Putamen (tissue), 1 donor: ENCODE measurements at regions not wholly inside any gene's neighbourhood (a gene's known extent, or its start where the extent isn't known, plus 50 kb on each side); places are given as distances from the start of the nearest gene placed in this dataset.

Experiments
- DNase-seq: peaks from one replicate; pipeline ENCODE4 v3.0.0-alpha.2; 2016; ENCODE audit warnings: low spot score

DNA sequence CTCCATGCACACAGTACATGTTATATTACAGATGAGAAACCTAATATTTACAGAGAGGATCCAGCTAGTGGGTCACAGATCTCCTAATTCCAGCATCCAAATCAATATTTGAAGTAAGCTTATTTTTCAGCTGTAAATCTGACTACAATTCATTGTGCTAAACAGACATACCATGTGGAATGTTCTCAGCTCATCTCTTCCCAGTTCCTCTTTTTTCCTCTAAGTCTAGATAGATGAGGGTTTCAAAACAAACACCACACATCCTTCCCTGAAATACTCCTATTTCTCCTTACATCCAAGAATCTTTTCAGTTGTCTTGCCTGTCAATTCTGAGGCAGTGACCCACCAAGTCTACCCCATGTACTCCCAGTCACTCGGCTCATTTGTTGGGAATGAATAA is 200.7 kb upstream of the PIK3C3 start:
- no peak for DNase-seq

DNA sequence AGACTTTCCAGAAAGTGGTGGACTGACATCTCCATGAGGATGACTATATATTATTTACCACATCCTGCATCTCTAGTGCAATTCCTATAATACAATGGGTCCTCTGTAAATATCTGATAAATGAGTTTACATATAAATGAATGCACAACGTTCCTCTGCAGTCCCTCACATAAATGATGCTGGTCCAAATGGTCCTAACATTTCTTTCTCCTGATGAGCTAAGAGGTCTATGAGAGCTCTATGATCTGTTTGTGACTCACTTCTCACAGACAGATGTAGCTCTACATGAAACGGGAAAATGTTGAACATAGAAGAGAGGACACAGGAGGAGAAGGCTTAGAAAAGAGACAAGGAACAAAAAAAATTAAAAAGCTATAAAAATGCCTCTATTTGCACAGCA is 201.2 kb upstream of the PIK3C3 start:
- no peak for DNase-seq

GRCh38 chr18:41752826-41753225 is 202.2 kb upstream of the PIK3C3 start:
- DNase-seq, result no peak

GRCh38 chr18:41751652-41752051 is 203.4 kb upstream of the PIK3C3 start:
- DNase-seq, result no peak

- DNase-seq, result no peak
Measured at GRCh38 chr18:41751161-41751560, 203.9 kb upstream of the PIK3C3 start.

- DNase-seq, result no peak
Measured at GRCh38 chr18:41747723-41748242, 207.3 kb upstream of the PIK3C3 start.

GRCh38 chr18:41745166-41746049 is 209.6 kb upstream of the PIK3C3 start:
- no peak for DNase-seq

- DNase-seq, result no peak
Measured at GRCh38 chr18:41744421-41745030, 210.5 kb upstream of the PIK3C3 start.

- no peak for DNase-seq
Measured at GRCh38 chr18:41737218-41737617, 217.8 kb upstream of the PIK3C3 start.

DNA sequence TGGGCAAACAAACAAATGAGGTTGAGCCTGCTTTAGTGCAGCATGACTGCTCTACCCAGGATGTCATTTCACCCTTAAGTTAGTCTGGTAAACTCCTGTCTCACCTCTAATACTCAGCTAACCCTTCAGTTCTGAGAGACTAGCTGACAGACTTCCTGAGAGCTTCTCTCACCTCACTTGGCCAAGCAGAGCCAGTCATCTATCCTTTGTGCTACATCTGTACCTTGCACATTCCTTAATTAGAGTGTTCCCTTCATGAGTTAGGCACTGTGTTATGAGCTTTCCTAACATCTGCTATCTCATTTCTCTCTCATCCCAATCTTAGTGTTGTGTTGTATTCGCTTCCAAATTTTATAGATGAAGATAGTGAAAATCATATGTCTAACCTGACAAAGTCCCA is 220.1 kb upstream of the PIK3C3 start:
- no peak for DNase-seq

GRCh38 chr18:41732356-41732755 is 222.7 kb upstream of the PIK3C3 start:
- DNase-seq, result no peak

GRCh38 chr18:41731884-41732283 is 223.2 kb upstream of the PIK3C3 start:
- no peak for DNase-seq

DNA sequence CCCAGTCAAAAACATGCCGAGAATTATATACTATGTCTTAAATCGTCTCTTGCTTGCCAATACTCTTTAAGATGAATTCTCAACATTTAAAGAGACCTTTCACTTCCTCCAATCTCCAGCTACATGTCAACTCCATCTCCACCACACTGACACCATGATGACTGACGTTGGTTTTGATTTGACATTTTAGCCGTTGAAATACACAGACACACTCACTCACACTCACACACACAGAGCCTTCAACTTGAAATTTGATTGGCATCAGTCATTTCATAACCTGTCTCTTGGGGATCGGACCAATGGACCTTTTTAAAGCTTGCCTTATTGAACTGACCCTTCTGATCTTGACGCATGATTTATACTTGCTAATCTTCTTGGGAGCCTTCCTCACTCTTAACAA is 230.8 kb upstream of the PIK3C3 start:
- DNase-seq, result no peak

- DNase-seq, result no peak
Measured at GRCh38 chr18:41721103-41721790, 233.8 kb upstream of the PIK3C3 start.

GRCh38 chr18:41720226-41720625 is 234.8 kb upstream of the PIK3C3 start:
- DNase-seq, result no peak

GRCh38 chr18:41719808-41720207 is 235.2 kb upstream of the PIK3C3 start:
- DNase-seq, result no peak

DNA sequence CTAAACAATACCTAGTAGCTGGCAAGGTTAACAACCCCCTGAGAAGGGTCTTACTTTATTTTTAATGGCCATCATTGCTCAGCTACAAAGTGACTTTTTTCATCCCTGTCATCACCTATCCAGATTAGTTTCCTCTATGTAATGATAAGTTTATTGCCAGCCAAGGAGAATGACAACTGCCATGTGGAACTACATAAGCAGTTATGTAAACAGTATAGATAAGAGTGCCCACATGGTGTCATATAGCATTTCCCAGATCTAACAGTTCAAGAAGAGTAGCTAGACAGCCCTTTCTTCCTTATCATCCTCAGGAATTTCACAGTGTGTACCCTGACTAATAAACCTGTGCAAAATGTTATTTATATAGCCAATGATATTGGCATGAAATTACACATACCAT is 240.2 kb upstream of the PIK3C3 start:
- no peak for DNase-seq

- no peak for DNase-seq
Measured at GRCh38 chr18:41713969-41714825, 240.8 kb upstream of the PIK3C3 start.

DNA sequence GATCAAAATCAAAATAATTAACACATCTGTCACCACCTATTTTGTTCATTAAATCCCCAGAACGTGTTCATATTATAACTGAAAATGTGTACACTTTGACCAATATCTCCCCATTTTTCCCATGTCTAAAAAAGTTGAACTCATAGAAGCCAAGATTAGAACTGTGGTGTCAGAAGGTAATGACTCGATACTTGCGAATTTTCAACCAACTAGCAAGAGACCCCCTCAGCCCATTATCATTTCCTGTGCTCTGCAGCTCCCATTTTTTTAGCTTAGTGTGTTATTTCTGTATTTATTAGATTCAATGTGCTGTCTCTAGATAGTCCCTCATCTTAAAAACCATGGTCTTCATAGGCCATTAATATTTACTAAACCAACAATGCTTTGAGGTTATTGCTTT is 248.7 kb upstream of the PIK3C3 start:
- DNase-seq, result no peak

- no peak for DNase-seq
Measured at GRCh38 chr18:41703744-41704530, 251.1 kb upstream of the PIK3C3 start.

- DNase-seq, result no peak
Measured at GRCh38 chr18:41700416-41700815, 254.6 kb upstream of the PIK3C3 start.
